Stimulated activated CD8-positive, alpha-beta memory T cell treated with anti-CD3 and anti-CD28 coated beads, Interleukin-12 subunit alpha, Interleukin-12 subunit beta, amount 100 ng/mL, for 1 hour (primary cell): ENCODE measurements at regions not wholly inside any gene's neighbourhood (a gene's known extent, or its start where the extent isn't known, plus 50 kb on each side); places are given as distances from the start of the nearest gene placed in this dataset.

Experiments used
- DNase-seq: peaks from one replicate; pipeline ENCODE4 v3.0.0-alpha.2; 2020; ENCODE audit warnings: low read depth

DNA sequence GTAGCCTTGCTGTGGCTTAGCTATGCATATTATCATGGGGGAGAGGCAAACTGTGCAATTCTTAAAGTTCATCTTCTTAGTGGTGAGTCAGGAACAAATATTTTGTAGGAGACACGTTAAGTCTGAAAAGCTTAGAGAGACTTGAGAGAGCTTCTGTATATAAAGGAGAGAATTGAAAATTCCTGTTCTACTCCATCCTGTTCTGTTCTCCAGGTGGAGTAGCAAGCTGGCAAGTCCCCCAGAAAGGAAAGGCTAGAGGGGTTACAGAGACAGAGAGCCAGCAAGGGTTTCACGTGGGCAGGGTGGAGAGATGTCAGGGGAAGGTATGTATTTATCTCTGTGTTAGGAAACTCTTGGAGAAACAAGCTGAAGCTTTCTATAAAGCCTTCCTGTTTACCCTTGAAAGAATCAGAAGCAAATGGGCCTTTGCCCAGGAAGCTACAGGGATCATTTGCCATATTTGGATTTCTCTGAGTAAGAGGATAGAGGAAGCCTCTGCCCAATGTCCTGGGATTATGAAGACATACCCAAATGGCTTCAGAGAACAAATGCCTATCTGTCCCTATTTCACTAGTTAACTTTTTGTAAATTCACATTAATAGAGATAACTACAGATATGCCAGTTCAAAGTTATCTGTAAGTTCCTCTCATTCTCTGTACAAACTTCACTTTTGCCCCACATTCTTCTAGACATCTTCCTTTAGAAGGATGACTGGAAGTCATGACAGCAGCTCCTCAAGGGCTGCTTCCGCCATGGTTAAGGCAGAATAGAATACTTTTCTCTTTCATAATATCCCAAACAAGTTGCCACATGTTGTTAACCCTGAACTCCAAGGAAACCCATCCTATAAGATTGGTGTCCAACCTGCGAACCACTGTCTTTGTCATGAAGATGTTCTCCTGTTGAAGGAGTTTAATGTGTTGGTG lies 126.7 kb upstream of the NEDD9 start:
- no peak for DNase-seq

DNA sequence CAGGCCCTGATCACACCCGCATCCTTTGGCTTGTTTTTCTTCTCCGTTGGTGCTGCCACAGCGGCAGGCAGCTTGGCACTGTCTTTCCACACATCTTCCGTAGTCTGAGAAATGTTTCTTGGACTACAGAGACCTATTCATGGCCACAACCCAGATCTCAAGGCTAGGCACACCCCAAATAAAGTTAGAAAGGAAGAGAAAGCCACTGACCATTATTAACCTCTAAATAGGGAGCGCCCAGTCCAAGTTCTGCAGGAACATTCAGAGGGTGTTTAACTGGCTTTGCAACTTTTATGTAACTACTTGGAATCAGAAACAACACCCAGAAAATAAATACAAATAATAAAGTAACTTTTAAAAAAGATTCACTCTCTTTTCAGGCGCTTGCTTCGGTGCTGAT lies 124.8 kb upstream of the NEDD9 start:
- DNase-seq: no peak

DNA sequence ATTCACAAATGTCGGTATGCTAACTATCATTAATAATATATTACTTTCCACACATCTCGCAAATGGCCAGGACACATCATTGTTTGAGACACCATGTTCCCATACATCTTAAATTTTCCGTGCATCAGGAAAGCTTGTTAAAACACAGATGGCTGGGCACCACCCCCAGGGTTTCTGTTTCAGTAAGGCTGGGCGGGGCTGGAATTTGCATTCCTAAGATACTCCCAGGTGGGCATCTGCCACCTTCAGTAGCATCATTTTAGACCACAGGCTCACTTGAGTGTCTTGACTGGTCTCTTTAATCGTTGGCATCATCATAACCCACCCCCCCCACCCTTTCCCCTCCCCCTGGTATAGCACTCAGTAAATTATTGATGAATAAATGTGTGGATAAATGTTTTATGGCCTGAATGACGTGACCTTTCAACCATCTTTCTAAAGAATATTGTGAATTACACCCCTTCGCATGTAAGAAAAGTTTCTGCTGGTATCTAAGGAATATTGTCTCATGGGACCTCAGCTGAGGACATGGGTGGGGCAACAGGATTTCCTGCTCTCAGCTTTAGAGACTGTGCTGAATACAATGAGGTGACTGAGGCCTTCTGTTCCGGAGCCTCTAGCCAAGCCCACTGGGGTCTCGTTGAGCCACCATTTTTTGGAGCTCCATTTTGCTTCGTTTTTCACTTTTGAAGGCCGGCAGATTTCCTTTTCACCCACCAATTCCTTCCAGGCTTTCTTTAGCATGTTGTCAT lies 124.1 kb upstream of the NEDD9 start:
- DNase-seq: no peak

DNA sequence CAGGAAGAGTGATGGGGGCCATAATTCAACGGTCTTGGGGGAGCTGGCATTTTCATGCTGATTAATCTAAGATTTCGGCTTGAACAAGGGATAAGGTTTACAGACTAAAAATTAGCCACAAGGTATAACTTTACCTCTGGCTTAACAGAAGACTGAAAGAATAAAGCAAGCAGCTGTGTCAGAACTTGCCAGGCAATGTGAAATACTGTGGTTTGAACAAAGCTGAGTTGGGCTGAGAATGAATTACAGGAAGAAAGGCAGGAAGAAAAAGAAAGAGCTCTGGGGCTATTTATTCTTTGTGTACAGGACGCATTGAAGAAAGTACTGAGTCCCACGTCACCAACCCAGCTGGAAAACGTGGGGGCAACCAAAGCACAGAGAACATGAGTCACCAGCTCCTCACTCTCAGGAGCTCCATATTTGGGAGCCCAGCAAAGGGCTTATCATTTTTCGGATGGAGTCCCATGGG lies 121.5 kb upstream of the NEDD9 start:
- DNase-seq: no peak

DNA sequence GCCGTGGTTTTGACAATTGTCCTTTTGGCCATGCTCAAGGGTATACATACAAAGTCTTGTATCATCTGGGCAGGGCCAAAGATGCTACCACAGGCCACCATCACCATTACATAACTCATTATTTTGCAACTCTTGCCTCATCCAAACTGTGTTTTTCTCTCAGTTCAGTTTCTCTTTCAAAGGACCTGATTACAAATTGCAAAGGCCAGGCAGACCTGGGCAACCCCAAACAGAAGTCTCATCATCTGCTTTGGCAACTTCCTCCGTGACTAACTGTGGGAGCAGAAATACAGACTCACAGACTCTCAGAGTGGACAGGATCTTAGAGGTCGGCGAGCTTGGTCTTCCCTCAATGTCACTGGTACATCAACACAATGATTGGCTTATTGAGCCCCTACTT lies 117.8 kb upstream of the NEDD9 start:
- DNase-seq: no peak

DNA sequence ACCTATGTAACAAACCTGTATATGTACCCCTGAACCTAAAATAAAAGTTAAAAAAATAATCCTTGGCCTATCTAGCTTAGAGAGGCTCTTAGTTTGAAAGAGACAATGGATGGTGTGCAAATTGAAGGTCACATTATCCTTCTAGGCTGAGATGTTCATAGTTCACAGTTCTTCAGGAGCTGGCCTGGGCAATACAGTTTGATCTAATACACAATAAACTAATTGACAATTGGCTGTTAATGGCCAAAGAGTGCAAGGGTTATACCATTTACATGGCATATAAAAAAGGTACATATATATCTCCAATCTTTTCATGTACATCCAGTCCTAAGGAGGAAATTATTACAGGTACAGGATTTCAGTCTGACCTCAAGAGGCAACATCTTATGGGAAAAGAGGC lies 117.4 kb upstream of the NEDD9 start:
- no peak for DNase-seq

DNA sequence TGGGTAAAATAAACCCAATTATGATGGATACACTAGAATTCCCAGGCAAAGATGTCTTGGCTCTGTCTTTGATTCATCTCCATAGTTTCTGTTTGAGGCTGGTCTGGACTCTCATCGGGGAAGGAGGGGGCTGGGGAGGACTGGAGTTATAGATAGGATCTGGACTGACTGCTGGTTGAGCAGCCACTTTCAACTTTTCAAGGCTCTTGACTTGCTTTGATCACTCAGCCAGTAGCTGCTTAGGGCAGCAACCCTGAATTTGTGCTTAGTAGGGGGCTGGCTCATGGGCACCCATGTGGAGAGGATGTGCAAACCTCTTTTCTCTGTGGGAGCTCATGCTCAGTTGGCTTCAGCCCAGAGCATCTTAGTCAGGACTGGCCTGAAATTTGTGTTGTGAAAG lies 114.0 kb upstream of the NEDD9 start:
- no peak for DNase-seq

DNA sequence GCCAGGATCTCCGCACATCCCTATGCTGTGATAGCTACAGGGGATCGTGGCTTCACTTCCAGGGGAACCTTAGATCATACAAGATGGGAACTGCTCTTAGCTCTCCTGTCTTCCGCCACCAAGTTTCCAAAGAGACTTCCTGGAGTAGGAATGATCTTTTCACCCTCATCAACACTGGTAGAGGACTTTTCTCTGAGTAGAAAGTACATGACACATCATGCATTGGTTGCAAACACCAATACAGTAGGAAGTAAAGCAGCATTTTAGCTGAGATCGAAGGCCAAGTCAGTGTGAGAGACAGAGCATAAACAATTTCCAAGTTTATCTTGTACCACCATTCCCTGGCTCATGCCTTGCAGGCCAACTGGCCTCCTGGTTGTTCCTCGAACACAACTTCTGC lies 113.1 kb upstream of the NEDD9 start:
- DNase-seq: no peak

DNA sequence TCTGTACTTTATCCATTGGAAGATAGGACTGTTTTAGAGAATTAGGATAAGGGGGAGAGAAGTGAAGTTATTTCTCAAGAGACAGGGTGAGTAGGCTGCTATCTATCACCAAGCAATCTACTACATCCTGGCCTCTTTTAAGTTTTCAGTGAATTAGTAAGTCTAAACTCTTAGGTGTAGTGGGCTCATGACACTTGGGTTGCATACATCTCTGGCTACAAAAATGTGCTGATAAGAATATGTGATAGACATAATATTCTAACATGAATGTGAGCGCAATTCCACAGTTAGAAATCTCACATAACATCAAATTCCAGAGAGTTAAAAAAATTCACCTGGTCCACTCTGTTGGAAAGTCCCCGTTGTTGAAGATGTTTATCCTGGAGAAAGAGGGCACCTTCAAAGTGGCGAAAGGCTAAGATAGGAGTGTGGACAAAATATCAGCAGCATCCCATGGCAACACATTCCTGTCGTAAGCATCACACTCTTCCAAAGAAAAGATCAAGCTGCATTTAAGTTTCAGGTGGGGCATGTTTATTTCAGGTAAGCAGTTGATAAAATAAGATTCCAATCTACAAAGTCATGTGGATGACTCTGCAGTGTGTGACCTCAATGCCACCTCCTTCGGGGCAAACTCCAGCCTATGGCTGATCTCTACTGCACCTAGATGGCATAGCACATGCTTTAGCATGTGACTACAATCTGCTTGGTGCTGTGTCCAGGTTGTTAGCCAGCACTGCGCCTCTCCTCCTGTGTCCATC lies 111.7 kb upstream of the NEDD9 start:
- no peak for DNase-seq

DNA sequence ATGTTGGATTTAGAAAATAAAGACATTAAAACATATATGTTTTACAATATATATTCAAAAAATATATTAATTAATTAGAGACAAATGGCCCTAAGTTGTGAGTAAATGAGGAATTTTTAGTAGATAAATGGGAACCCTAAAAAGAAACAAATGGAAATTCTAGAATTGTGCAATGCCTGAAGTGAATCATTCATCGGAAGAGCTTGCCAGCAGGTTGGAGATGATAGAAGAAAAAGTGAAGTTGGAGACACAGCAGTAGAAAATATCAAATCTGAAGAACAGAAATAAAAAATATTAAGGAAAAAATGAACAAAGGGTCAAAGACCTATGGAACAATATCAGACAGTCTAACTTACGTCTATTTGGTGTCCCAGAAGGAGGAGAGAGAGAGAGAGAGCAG lies 109.4 kb upstream of the NEDD9 start:
- DNase-seq: no peak

DNA sequence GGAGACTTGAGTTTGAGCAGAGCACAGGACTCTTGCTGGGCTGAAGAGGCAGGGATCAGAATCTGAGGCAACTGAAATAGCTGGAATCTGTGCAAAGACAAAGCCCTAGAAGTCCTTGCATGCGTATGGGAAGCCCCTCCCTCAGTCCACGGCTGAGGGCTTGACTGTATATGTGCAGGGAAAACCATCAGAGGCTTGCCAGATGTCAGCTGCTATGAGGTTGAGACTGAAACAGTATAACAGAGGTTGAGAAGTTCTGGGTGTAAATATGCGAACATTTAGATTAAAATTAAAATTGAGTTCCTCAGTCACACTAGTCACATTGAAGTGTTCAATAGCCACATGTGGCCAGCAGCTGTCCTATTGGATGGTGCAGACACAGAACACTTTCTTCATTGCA lies 108.8 kb upstream of the NEDD9 start:
- DNase-seq: no peak

DNA sequence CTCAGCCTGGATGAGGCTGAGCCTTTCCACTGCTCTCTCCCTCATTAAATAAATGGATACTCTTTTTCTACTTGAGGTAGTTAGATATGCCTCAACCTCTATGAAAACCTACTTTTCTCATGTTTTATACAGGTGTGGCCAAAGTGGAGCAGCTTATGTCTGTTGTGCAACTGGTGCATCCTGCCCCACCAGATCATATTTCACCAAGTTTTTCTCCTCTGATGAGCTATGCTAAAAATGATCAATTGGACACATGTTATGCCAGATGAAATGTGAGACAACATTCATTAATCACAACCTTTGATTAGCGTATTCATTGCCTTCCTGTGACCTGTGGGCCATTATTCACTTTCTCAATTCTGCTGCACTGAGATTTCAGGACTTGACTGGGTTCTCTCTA lies 106.9 kb upstream of the NEDD9 start:
- DNase-seq: no peak

DNA sequence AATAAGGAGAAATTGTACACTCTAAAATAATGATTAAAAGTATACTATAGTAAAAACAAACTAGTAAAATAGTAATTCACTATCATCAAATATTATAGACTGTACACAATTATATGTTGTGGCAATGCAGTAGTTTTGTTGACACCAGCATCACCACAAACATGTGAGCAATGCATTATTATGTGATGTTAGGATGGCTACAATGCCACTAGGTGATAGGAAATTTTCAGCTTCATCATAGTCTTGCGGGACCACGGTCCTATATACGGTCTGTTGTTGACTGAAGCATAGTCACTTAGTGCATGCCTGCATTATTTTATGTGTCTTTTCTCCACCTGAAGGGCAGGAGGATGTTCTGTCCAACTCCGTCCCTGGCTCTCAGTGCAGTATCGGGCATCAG lies 104.8 kb upstream of the NEDD9 start:
- no peak for DNase-seq

DNA sequence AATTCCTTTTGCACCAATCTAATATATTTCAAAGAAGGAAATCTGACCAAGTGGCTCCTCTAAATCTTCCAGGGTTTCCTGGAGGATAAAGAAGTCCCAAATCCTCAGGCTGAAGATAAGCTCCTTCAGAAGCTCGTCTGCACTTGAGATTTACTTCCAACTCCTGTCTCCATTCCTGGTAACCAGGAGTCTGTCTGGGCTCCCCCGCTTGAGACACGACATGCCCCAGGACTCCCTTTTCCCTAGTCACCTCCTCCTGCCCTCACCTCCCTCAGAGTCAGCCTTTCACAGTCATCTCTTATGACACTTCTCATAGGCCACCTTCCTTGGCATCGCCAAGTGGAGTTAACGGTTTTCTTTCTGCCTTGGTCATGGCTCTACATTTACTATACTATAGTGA lies 103.4 kb upstream of the NEDD9 start:
- DNase-seq: no peak

DNA sequence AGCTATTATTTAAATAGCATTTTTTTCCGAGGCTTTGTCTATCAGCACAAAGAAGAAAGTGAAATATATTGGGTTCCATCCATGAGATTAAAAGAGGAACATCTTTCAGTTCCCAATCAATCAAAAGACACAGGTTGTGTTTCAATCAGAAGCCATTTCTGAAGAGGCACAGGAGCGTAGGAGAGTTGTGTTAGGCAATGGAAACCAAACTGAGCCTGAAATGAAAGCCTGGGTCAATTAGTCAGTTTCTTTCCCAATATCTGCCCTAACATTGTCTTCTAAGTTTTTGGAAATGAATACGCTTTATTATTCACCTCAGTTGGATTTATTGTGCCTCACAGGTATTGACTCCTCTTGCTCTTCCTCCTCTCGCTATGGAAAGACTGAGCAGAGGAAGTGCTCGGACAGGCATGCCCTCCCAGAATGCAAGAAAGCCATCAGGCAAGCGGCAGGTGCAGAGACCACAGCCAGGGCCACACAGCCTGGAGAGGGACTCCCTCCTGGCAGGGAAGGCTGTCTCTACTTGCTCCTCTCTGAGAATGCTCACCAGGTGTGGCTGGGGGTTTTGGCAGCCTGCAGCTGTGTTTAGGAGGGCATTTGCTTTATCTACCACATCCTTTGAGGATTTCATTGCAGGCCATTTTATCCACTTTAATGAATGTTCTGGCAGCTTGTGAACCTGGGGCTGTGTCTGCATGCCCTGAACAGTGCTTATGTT lies 100.8 kb upstream of the NEDD9 start:
- DNase-seq: no peak

DNA sequence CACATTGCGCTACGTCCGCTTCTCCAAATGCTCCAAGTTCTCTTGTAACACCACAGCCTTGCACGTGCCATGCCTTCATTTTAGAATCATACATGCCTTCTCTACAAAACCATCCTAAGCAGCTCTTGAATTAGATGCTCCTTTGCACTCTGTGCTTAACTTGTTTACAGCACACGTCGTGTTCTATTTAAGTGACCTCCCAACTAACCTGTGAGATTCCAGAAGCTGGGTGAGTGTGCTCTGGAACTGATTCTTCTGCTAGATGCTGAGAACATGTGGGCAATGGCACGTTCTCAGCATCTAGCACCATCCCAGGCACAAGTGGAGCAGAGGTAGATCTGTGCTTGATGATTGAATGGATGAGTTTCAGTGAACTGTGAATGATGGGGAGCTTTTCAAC lies 100.0 kb upstream of the NEDD9 start:
- no peak for DNase-seq

DNA sequence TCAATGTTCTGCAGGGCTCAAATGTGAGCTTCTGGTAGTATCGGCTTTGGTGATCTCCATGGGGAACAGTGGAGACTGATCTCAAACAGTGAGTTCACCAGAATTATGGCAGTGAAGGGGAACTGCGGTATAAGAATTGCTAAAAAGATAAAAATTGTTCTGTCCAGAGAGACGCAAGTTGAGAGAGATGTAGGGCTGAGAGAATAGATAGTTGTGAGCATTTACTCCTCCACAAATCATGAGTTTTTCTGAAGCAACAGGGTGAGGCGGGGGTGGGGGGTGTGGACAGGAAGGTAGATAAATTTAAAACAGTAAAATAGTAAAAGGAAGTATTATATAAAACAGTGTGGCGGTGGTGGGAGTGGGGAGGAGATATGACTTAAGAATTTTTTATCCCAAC lies 98.6 kb upstream of the NEDD9 start:
- DNase-seq: no peak

DNA sequence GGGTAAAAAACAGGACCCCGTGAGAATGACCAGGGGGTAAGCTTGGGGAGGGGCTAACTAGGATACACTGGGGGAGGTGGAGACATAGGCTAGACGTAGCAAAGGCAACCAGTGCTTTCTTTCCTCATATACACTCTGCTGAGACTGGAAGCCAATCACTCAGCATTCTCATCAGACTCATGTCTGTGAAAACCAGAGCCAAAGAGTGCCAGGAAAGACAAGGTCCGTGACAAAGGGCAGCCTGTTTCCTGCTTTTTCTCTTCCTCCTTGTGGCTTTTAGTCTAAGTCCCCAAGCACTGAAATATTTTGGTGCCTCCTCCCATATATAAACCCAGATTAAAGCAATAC lies 97.9 kb upstream of the NEDD9 start:
- no peak for DNase-seq

DNA sequence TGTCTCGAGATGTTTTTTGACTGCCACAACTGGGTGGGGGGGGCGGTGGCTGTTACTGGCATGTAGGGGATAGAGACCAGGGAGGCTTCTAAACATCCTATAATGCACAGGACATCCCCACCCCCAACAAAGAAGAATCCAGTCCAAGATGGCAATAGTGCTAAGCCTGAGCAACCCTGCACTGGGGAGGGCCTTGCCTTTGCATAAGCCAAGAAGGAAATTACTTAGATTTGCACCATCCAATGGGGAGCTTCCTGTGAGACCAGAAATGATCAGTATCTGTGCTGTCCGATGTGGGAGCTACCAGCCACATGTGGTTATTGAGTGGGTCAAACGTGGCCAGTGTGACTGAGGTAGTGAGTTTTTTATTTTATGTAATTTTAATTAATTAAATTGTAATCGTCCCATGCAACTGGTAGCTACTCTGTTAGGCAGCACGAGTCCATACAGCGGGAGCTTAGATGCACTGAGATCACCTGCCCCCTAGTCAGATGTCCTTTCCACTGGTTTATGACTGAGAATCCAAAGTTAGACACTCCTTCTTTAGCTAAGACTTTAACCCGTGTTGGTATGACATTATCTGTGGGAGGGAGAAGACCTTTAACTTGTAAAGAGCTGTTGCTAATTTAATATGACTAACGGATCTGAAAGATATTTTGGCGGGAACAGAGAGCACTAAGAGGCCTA lies 97.4 kb upstream of the NEDD9 start:
- DNase-seq: no peak

DNA sequence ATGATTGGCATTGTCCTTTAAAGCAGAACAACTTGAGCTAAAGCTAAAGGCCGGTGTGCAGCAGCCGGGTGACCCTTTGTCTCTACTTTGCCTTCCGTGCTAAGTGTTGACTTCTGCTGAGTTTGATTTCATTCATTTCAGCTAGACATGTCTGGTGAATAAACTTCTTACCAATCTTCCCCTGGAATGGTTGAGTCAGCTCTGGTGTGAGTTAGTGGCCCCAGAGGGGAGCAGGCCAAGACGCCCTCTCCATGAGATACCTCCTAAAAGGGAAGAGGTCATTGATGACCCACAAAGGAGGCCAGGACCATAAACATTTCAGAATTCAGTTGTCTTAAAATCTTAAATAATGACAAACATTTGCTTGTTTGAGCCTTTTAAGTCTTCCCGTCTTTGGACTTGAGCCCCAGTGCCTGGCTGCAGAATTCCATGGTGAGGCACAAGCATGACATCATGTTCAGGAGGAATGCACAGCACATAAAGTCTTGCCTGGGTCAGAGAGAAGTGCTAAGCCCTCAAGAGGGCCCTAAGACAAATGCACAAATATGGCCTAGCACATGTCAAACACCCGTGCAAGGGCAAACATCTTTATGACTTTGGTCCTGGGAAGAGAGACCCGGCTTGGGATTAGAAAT lies 96.3 kb upstream of the NEDD9 start:
- no peak for DNase-seq

DNA sequence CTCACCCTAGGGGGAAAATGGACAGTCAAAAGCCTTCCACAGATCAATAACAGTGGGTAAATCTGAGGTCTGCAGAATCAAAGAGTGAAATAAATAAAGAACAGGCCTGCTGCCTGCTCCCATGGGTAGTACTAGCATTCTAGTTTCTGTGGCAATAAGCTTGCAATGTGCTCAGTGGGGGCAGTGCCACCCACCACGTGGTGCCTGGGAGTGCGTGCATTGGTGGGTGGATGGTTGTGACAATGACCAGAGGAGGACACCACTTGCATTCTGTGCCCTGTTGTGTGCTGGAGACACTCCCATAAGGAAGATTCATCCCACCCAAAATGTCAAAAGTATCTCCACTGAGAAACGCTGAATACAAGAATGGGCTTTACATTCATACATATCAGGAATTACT lies 95.5 kb upstream of the NEDD9 start:
- no peak for DNase-seq
